GM12878 (cell line): ENCODE measurements at regions not wholly inside any gene's neighbourhood (a gene's known extent, or its start where the extent isn't known, plus 50 kb on each side); places are given as distances from the start of the nearest gene placed in this dataset.

Experiments used
- ATAC-seq: fragments of 200-7000 bp; cut with Tn5 transposase; 3 replicates; pipeline ENCODE4 v1.9.1; 2020; ENCODE audit warnings: mild to moderate bottlenecking, moderate library complexity
- BruUV-seq: library from RNA; stranded (reverse); fragments of 400-500 nt; replicated peaks from 2 replicates; lab custom pipeline; 2021; lab: Mats Ljungman, UMichigan
- CTCF ChIA-PET: fragments of 300-600 bp; sonication (Branson Sonifier 250); formaldehyde crosslinking; extraction: SDS; loops from one replicate; lab custom pipeline; 2021; ENCODE audit warnings: inconsistent platforms; lab: Yijun Ruan, JAX
- POLR2A ChIA-PET: fragments of 350-600 bp; formaldehyde crosslinking; extraction: SDS; loops from one replicate; lab custom pipeline; 2021; ENCODE audit warnings: inconsistent platforms; lab: Charles Lee
- RAD21 ChIA-PET: fragments of 300-600 bp; sonication (Branson Sonifier 250); formaldehyde crosslinking; loops from one replicate; lab custom pipeline; 2023; ENCODE audit warnings: antibody characterized with exemption; ENCODE audit not compliant: unreplicated experiment; lab: Charles Lee
- SMC1A ChIA-PET: fragments of 300-600 bp; sonication (Branson Sonifier 250); formaldehyde crosslinking; loops from one replicate; lab custom pipeline; 2023; ENCODE audit not compliant: unreplicated experiment, uncharacterized antibody; lab: Charles Lee
- DNase-seq: peaks from one replicate; pipeline ENCODE4 v3.0.0-alpha.2; 2011; ENCODE audit warnings: low read depth, low spot score
- FAIRE-seq: peaks from 3 replicates; lab custom pipeline; 2011; peaks lifted over from hg19 to GRCh38; lab: Jason Lieb, UNC
- H2AFZ ChIP-seq: 2 replicates; pipeline ENCODE4 v1.6.0; 2011; ENCODE audit warnings: low read depth, low read length, control low read depth; ENCODE audit not compliant: control insufficient read depth
- H3K27ac ChIP-seq: 2 replicates; pipeline ENCODE4 v1.5.1; 2011; ENCODE audit warnings: control low read depth; ENCODE audit not compliant: control insufficient read depth, insufficient read depth
- H3K27me3 ChIP-seq, 2 experiments: replicated peaks in 1 of 2; 2 replicates each; pipeline versions ENCODE4 v1.6.0 to v1.6.1; 2011; ENCODE audit warnings: low read length in 1 of 2; ENCODE audit not compliant: control insufficient read depth in 2 of 2, insufficient read depth in 2 of 2
- H3K36me3 ChIP-seq, 2 experiments: 2 replicates each; pipeline ENCODE4 v1.5.1; 2011; ENCODE audit warnings: low read length in 1 of 2; ENCODE audit not compliant: control insufficient read depth in 2 of 2, insufficient read depth in 2 of 2
- H3K4me1 ChIP-seq: 2 replicates; pipeline ENCODE4 v1.6.1; 2011; ENCODE audit warnings: mild to moderate bottlenecking, low read length, moderate library complexity, mixed read lengths; ENCODE audit not compliant: control insufficient read depth, insufficient read depth
- H3K4me2 ChIP-seq: 2 replicates; pipeline ENCODE4 v1.6.0; 2011; ENCODE audit warnings: control low read depth; ENCODE audit not compliant: control insufficient read depth, insufficient read depth
- H3K4me3 ChIP-seq: fragments of 200-600 bp; sonication (generic); 2 replicates; pipeline ENCODE4 v1.5.1; 2016
- H3K79me2 ChIP-seq: 2 replicates; pipeline ENCODE4 v1.6.0; 2011; ENCODE audit warnings: low read length; ENCODE audit not compliant: control insufficient read depth, insufficient read depth
- H3K9ac ChIP-seq: 2 replicates; pipeline ENCODE4 v1.8.0; 2011; ENCODE audit warnings: low read length, control low read depth, mixed read lengths; ENCODE audit not compliant: control insufficient read depth, insufficient read depth
- H3K9me3 ChIP-seq: replicated peaks from 3 replicates; pipeline ENCODE4 v1.5.1; 2011; ENCODE audit warnings: mild to moderate bottlenecking, low read length; ENCODE audit not compliant: control insufficient read depth, insufficient read depth
- H4K20me1 ChIP-seq: 2 replicates; pipeline ENCODE4 v1.6.0; 2011; ENCODE audit not compliant: control insufficient read depth, insufficient read depth
- BACH1 ChIP-seq: fragments of 450-650 bp; IDR thresholded peaks from 2 replicates; pipeline ENCODE4 v1.6.1; 2017; ENCODE audit warnings: mild to moderate bottlenecking, borderline replicate concordance
- CHD1 ChIP-seq: IDR thresholded peaks from 2 replicates; pipeline ENCODE4 v1.6.1; 2012; ENCODE audit warnings: low read depth, low read length, improper control_type of control experiment
- CTCF ChIP-seq, 3 experiments: IDR thresholded peaks in 2 of 3; conservative IDR thresholded peaks in 1 of 3; 2 replicates each; pipeline ENCODE4 v1.5.1; 2011; ENCODE audit warnings: low read depth in 3 of 3, low read length in 3 of 3, mild to moderate bottlenecking in 3 of 3, control low read depth in 2 of 3, moderate library complexity in 2 of 3, inconsistent platforms in 1 of 3, mixed read lengths in 1 of 3; ENCODE audit not compliant: control insufficient read depth in 2 of 3, insufficient read depth in 1 of 3; ENCODE audit errors: extremely low read depth in 1 of 3
- ETV6 ChIP-seq, 2 experiments: fragments of 450-650 bp in 1 of 2; IDR thresholded peaks in 1 of 2; conservative IDR thresholded peaks in 1 of 2; 2 replicates each; pipeline ENCODE4 v1.6.1; 2014; ENCODE audit warnings: antibody characterized with exemption in 1 of 2, borderline replicate concordance in 1 of 2, low read depth in 1 of 2, mild to moderate bottlenecking in 1 of 2, moderate library complexity in 1 of 2
- FOXK2 ChIP-seq: fragments of 450-650 bp; IDR thresholded peaks from 2 replicates; pipeline ENCODE4 v1.6.1; 2017; ENCODE audit warnings: mild to moderate bottlenecking, moderate library complexity
- JUND ChIP-seq: IDR thresholded peaks from 2 replicates; pipeline ENCODE4 v1.6.1; 2012; ENCODE audit warnings: low read depth, mild to moderate bottlenecking, low read length, improper control_type of control experiment, moderate library complexity
- KDM1A ChIP-seq: fragments of 200-600 bp; sonication (generic); IDR thresholded peaks from 2 replicates; pipeline ENCODE4 v1.6.1; 2016; ENCODE audit warnings: borderline replicate concordance
- SREBF1 ChIP-seq: IDR thresholded peaks from 2 replicates; pipeline ENCODE4 v1.6.1; 2012; ENCODE audit warnings: mild to moderate bottlenecking, low read length
- WGBS: methylation state at CpG from one replicate; pipeline ENCODE4 v1.1.6; 2016; ENCODE audit warnings: low lambda C conversion rate; ENCODE audit not compliant: insufficient replicate concordance, insufficient coverage; ENCODE audit errors: missing lambda C conversion rate; 5-methylcytosine and 5-hydroxymethylcytosine counted together
- in situ Hi-C: fragments of 300-500 bp; cut with MboI; formaldehyde crosslinking; loops from 9 replicates; pipeline ENCODE4 v1.14.3; 2018; ENCODE audit warnings: mixed read lengths
- intact Hi-C: fragments of 100-400 bp; cut with micrococcal nuclease; formaldehyde crosslinking; loops from one replicate; pipeline ENCODE4 v1.14.2; 2022; ENCODE audit not compliant: unreplicated experiment
- TF ChIP-seq, protein P1 (sequence below): fragments of 450-650 bp; formaldehyde crosslinking; IDR thresholded peaks from 2 replicates; pipeline ENCODE4 v1.4.0; 2022; ENCODE audit warnings: mild to moderate bottlenecking, moderate library complexity

GRCh38 chr14:84203896-84204295 is 1326.0 kb upstream of the FLRT2 start:
- ATAC-seq (no peak), FAIRE-seq (no peak), DNase-seq (no peak)
- Histone ChIP-seq H3K9ac (no peak overlapping the region), H2AFZ (no peak overlapping the region), H3K9me3 (no peaks in the 10 kb centered on the region), H3K4me3 (no peak overlapping the region), H3K79me2 (no peaks in the 10 kb centered on the region), H3K36me3 (no peaks in the 10 kb centered on the region), H3K4me1 (no peaks in the 10 kb centered on the region), H4K20me1 (no peaks in the 10 kb centered on the region), H3K27me3 (no peaks in the 10 kb centered on the region), H3K4me2 (no peak overlapping the region), H3K27ac (no peak overlapping the region)
- intact Hi-C loops: no loop called here
- ChIA-PET SMC1A (interaction anchor here (0.7 kb wide), 1 partner anchor 252 kb away, joined by 3 read pairs; no protein-coding TSS in a partner anchor), POLR2A (no interaction called here), RAD21 (no interaction called here), CTCF (no interaction called here)
- BruUV-seq: no TSS peak
- in situ Hi-C loops: no loop called here
- TF ChIP-seq JUND (no peak), CHD1 (no peak)

DNA sequence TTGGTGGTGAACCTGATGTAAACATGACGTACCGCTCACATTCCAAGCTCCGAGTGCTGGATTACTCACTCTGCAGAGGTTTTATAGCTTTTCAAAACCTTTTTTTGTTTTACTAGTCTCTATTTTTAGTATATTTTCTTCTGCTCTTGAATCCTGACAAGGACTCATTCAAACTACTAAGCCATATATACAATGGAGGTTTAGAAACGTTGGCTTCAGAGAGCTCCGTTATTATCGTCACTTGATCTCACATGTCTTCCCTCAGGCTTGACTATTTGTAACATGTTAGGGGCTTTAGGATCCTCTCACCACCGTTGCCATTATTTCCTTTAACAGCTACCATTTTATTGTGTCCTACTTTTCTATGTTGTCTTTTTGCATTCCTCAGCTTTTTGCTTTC is 1321.5 kb upstream of the FLRT2 start:
- Histone ChIP-seq H3K4me3 (no peak overlapping the region), H3K27ac (no peak overlapping the region), H3K9ac (no peak overlapping the region), H3K9me3 (no peaks in the 10 kb centered on the region), H3K4me1 (no peaks in the 10 kb centered on the region), H3K79me2 (no peaks in the 10 kb centered on the region), H2AFZ (no peak overlapping the region), H3K4me2 (no peak overlapping the region), H3K36me3 (no peaks in the 10 kb centered on the region), H4K20me1 (no peaks in the 10 kb centered on the region), H3K27me3 (no peaks in the 10 kb centered on the region)
- DNase-seq (no peak), FAIRE-seq (no peak), ATAC-seq (no peak)
- no TSS peak for BruUV-seq
- WGBS: 43% methylated on average over 7 of the region's 7 CpGs
- in situ Hi-C loops (no loop called here), intact Hi-C loops (no loop called here)
- ChIA-PET SMC1A (no interaction called here), POLR2A (no interaction called here), CTCF (no interaction called here), RAD21 (no interaction called here)
- TF ChIP-seq FOXK2 (no peak), ETV6 (conservative IDR thresholded peaks at IDR 0.05 in 1 of 2, IDR thresholded peaks at IDR 0.05 in 1 of 2; ENCODE audit: borderline replicate concordance in 1 of 2, low read depth in 1 of 2) (no peak), KDM1A (no peak), BACH1 (no peak), SREBF1 (no peak), CTCF (IDR thresholded peaks at IDR 0.05 in 2 of 3, conservative IDR thresholded peaks at IDR 0.05 in 1 of 3; ENCODE audit: control insufficient read depth in 2 of 3, extremely low read depth in 1 of 3, insufficient read depth in 1 of 3, low read depth in 3 of 3, low read length in 3 of 3) (no peak)
- TF ChIP-seq, protein P1, sequence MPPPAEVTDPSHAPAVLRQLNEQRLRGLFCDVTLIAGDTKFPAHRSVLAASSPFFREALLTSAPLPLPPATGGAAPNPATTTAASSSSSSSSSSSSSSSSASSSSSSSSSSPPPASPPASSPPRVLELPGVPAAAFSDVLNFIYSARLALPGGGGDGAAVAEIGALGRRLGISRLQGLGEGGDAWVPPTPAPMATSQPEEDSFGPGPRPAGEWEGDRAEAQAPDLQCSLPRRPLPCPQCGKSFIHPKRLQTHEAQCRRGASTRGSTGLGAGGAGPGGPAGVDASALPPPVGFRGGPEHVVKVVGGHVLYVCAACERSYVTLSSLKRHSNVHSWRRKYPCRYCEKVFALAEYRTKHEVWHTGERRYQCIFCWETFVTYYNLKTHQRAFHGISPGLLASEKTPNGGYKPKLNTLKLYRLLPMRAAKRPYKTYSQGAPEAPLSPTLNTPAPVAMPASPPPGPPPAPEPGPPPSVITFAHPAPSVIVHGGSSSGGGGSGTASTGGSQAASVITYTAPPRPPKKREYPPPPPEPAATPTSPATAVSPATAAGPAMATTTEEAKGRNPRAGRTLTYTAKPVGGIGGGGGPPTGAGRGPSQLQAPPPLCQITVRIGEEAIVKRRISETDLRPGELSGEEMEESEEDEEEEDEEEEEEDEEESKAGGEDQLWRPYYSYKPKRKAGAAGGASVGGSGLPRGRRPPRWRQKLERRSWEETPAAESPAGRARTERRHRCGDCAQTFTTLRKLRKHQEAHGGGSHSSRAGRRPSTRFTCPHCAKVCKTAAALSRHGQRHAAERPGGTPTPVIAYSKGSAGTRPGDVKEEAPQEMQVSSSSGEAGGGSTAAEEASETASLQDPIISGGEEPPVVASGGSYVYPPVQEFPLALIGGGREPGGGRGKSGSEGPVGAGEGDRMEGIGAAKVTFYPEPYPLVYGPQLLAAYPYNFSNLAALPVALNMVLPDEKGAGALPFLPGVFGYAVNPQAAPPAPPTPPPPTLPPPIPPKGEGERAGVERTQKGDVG (CRISPR knock-in tag): no peak
